Skin of body (tissue), 1 donor: ENCODE measurements at regions not wholly inside any gene's neighbourhood (a gene's known extent, or its start where the extent isn't known, plus 50 kb on each side); places are given as distances from the start of the nearest gene placed in this dataset.

Experiments used
- DNase-seq: peaks from one replicate; lab custom pipeline; 2025; lab: John Stamatoyannopoulos, UW

- DNase-seq: peak; percentile 77
Measured at GRCh38 chr12:91561301-91561957, 378.8 kb upstream of the DCN start.

- DNase-seq: no peak
Measured at GRCh38 chr12:91556909-91557308, 374.3 kb upstream of the DCN start.

- DNase-seq: peak; percentile 89
Measured at GRCh38 chr12:91555436-91556415, 373.1 kb upstream of the DCN start.

GRCh38 chr12:91551927-91552326 is 369.3 kb upstream of the DCN start:
- no peak for DNase-seq

GRCh38 chr12:91551242-91551641 is 368.6 kb upstream of the DCN start:
- DNase-seq: no peak

GRCh38 chr12:91542666-91543065 is 360.0 kb upstream of the DCN start:
- no peak for DNase-seq

GRCh38 chr12:91542067-91542466 is 359.4 kb upstream of the DCN start:
- DNase-seq: no peak

GRCh38 chr12:91538418-91538817 is 355.8 kb upstream of the DCN start:
- DNase-seq: no peak

- DNase-seq: no peak
Measured at GRCh38 chr12:91533366-91533765, 350.7 kb upstream of the DCN start.

- DNase-seq: no peak
Measured at GRCh38 chr12:91529829-91530228, 347.2 kb upstream of the DCN start.

GRCh38 chr12:91523831-91524230 is 341.2 kb upstream of the DCN start:
- DNase-seq: no peak

GRCh38 chr12:91516695-91517047 is 334.1 kb upstream of the DCN start:
- no peak for DNase-seq

- DNase-seq: no peak
Measured at GRCh38 chr12:91515944-91516694, 333.5 kb upstream of the DCN start.

- DNase-seq: no peak
Measured at GRCh38 chr12:91513313-91513712, 330.7 kb upstream of the DCN start.

- DNase-seq: no peak
Measured at GRCh38 chr12:91511795-91512420, 329.3 kb upstream of the DCN start.

- DNase-seq: no peak
Measured at GRCh38 chr12:91507754-91508153, 325.1 kb upstream of the DCN start.

- no peak for DNase-seq
Measured at GRCh38 chr12:91506452-91506851, 323.8 kb upstream of the DCN start.

- DNase-seq: no peak
Measured at GRCh38 chr12:91505006-91505405, 322.4 kb upstream of the DCN start.

GRCh38 chr12:91502208-91502607 is 319.6 kb upstream of the DCN start:
- no peak for DNase-seq

GRCh38 chr12:91496337-91496736 is 313.7 kb upstream of the DCN start:
- DNase-seq: no peak

GRCh38 chr12:91493308-91493707 is 310.7 kb upstream of the DCN start:
- DNase-seq: no peak

GRCh38 chr12:91492648-91493047 is 310.0 kb upstream of the DCN start:
- DNase-seq: no peak
